ENCODE measurements at regions not wholly inside any gene's neighbourhood (a gene's known extent, or its start where the extent isn't known, plus 50 kb on each side); places are given as distances from the start of the nearest gene placed in this dataset.

GRCh38 chr7:81877890-81878289 is 108.0 kb upstream of the HGF start:
- intact Hi-C loops (cut with DNase I) = no loop called here
- no peak overlapping the region for H3K4me3 ChIP-seq
- no peaks in the 10 kb centered on the region for H3K4me1 ChIP-seq
- no peaks in the 10 kb centered on the region for H3K36me3 ChIP-seq
- no peak overlapping the region for H3K27ac ChIP-seq
- no peaks in the 10 kb centered on the region for H3K27me3 ChIP-seq
- no peaks in the 10 kb centered on the region for H3K9me3 ChIP-seq
- WGBS, 2 donors = 51 to 63% methylated on average over 3 of the region's 3 CpGs
- no peak for DNase-seq
- TF ChIP-seq POLR2A (IDR thresholded peaks at IDR 0.05) (no peak), CTCF (IDR thresholded peaks at IDR 0.05) (no peak)

- Histone ChIP-seq H3K4me3 (no peak overlapping the region), H3K9me3 (no peaks in the 10 kb centered on the region), H3K4me1 (no peaks in the 10 kb centered on the region), H3K27ac (no peak overlapping the region), H3K36me3 (no peaks in the 10 kb centered on the region), H3K27me3 (no peaks in the 10 kb centered on the region)
- no peak for TF ChIP-seq CTCF (IDR thresholded peaks at IDR 0.05)
- TF ChIP-seq POLR2A (IDR thresholded peaks at IDR 0.05) = no peak
- intact Hi-C loops (cut with DNase I) = no loop called here
- no peak for DNase-seq
- 57 to 63% methylated on average over 3 of the region's 3 CpGs for WGBS, 2 donors
Observed at GRCh38 chr7:81873559-81873958, 103.7 kb upstream of the HGF start.

- Histone ChIP-seq H3K4me1 (no peaks in the 10 kb centered on the region), H3K27ac (no peak overlapping the region), H3K36me3 (no peaks in the 10 kb centered on the region), H3K4me3 (no peak overlapping the region), H3K27me3 (no peaks in the 10 kb centered on the region), H3K9me3 (no peaks in the 10 kb centered on the region)
- TF ChIP-seq CTCF (IDR thresholded peaks at IDR 0.05) (no peak), POLR2A (IDR thresholded peaks at IDR 0.05) (no peak)
- DNase-seq = no peak
- intact Hi-C loops (cut with DNase I) = no loop called here
- 66 to 86% methylated on average over 6 of the region's 6 CpGs for WGBS, 2 donors
Observed at GRCh38 chr7:81871606-81872265, 101.9 kb upstream of the HGF start.

- intact Hi-C loops (cut with DNase I) = no loop called here
- H3K27ac ChIP-seq = no peak overlapping the region
- no peaks in the 10 kb centered on the region for H3K27me3 ChIP-seq
- H3K9me3 ChIP-seq = no peaks in the 10 kb centered on the region
- DNase-seq = no peak
- no peak overlapping the region for H3K4me3 ChIP-seq
- TF ChIP-seq POLR2A (IDR thresholded peaks at IDR 0.05) (no peak), CTCF (IDR thresholded peaks at IDR 0.05) (no peak)
- no peaks in the 10 kb centered on the region for H3K4me1 ChIP-seq
- no peaks in the 10 kb centered on the region for H3K36me3 ChIP-seq
Observed at GRCh38 chr7:81870608-81871007, 100.8 kb upstream of the HGF start.

GRCh38 chr7:81869670-81870069 is 99.8 kb upstream of the HGF start:
- no peaks in the 10 kb centered on the region for H3K36me3 ChIP-seq
- H3K4me1 ChIP-seq = no peaks in the 10 kb centered on the region
- WGBS, 2 donors = 64 to 68% methylated on average over 2 of the region's 2 CpGs
- TF ChIP-seq CTCF (IDR thresholded peaks at IDR 0.05) (no peak), POLR2A (IDR thresholded peaks at IDR 0.05) (no peak)
- H3K4me3 ChIP-seq = no peak overlapping the region
- DNase-seq = no peak
- no peak overlapping the region for H3K27ac ChIP-seq
- H3K27me3 ChIP-seq = no peaks in the 10 kb centered on the region
- no peaks in the 10 kb centered on the region for H3K9me3 ChIP-seq
- intact Hi-C loops (cut with DNase I) = no loop called here

All from esophagus squamous epithelium (tissue), 5 donors.